ENCODE measurements at regions not wholly inside any gene's neighbourhood (a gene's known extent, or its start where the extent isn't known, plus 50 kb on each side); places are given as distances from the start of the nearest gene placed in this dataset.
"Not testable (repeated sequence)": the region's sequence is repeated elsewhere in the genome, so short reads cannot be mapped to it uniquely, and the experiment has no call there.

- DNase-seq; H3K27ac ChIP-seq (ENCODE audit: low read length); H3K4me3 ChIP-seq (ENCODE audit: low read length); H3K27me3 ChIP-seq (ENCODE audit: control insufficient read depth, insufficient read depth, low read length); H3K36me3 ChIP-seq (ENCODE audit: control insufficient read depth, insufficient read depth, low read length); H3K9me3 ChIP-seq (ENCODE audit: control insufficient read depth, low read depth, low read length); H3K4me1 ChIP-seq (ENCODE audit: control insufficient read depth, insufficient read depth, low read length): not testable (repeated sequence)
- WGBS (ENCODE audit: insufficient coverage, low lambda C conversion rate) = no CpG with 5 or more reads among the region's 11 CpGs
Observed at GRCh38 chr11:100409267-100409666, 277.8 kb upstream of the ARHGAP42 start.

- no peaks in the 10 kb centered on the region for H3K36me3 ChIP-seq (ENCODE audit: control insufficient read depth, insufficient read depth, low read length)
- H3K4me1 ChIP-seq (ENCODE audit: control insufficient read depth, insufficient read depth, low read length) = no peaks in the 10 kb centered on the region
- H3K4me3 ChIP-seq (ENCODE audit: low read length) = no peak overlapping the region
- H3K27ac ChIP-seq (ENCODE audit: low read length) = no peak overlapping the region
- no CpG with 5 or more reads among the region's 2 CpGs for WGBS (ENCODE audit: insufficient coverage, low lambda C conversion rate)
- DNase-seq = no peak
- no peaks in the 10 kb centered on the region for H3K27me3 ChIP-seq (ENCODE audit: control insufficient read depth, insufficient read depth, low read length)
- H3K9me3 ChIP-seq (ENCODE audit: control insufficient read depth, low read depth, low read length) = no peaks in the 10 kb centered on the region
Observed at GRCh38 chr11:100419518-100419917, 267.6 kb upstream of the ARHGAP42 start.

- H3K27me3 ChIP-seq (ENCODE audit: control insufficient read depth, insufficient read depth, low read length) = no peaks in the 10 kb centered on the region
- no peak overlapping the region for H3K4me3 ChIP-seq (ENCODE audit: low read length)
- no peaks in the 10 kb centered on the region for H3K9me3 ChIP-seq (ENCODE audit: control insufficient read depth, low read depth, low read length)
- no peaks in the 10 kb centered on the region for H3K36me3 ChIP-seq (ENCODE audit: control insufficient read depth, insufficient read depth, low read length)
- WGBS (ENCODE audit: insufficient coverage, low lambda C conversion rate) = 100% methylated on average over 1 of the region's 10 CpGs
- no peak for DNase-seq
- no peak overlapping the region for H3K27ac ChIP-seq (ENCODE audit: low read length)
- H3K4me1 ChIP-seq (ENCODE audit: control insufficient read depth, insufficient read depth, low read length) = no peaks in the 10 kb centered on the region
Observed at GRCh38 chr11:100434821-100435641, 252.1 kb upstream of the ARHGAP42 start.

- Histone ChIP-seq H3K9me3 (ENCODE audit: control insufficient read depth, low read depth, low read length) (no peaks in the 10 kb centered on the region), H3K4me3 (ENCODE audit: low read length) (no peak overlapping the region), H3K36me3 (ENCODE audit: control insufficient read depth, insufficient read depth, low read length) (no peaks in the 10 kb centered on the region), H3K27ac (ENCODE audit: low read length) (no peak overlapping the region), H3K27me3 (ENCODE audit: control insufficient read depth, insufficient read depth, low read length) (no peaks in the 10 kb centered on the region), H3K4me1 (ENCODE audit: control insufficient read depth, insufficient read depth, low read length) (no peaks in the 10 kb centered on the region)
- DNase-seq = no peak
- WGBS (ENCODE audit: insufficient coverage, low lambda C conversion rate) = no CpG with 5 or more reads among the region's 2 CpGs
Observed at GRCh38 chr11:100438376-100438775, 248.7 kb upstream of the ARHGAP42 start.

- H3K27me3 ChIP-seq (ENCODE audit: control insufficient read depth, insufficient read depth, low read length) = no peaks in the 10 kb centered on the region
- no peaks in the 10 kb centered on the region for H3K36me3 ChIP-seq (ENCODE audit: control insufficient read depth, insufficient read depth, low read length)
- no peaks in the 10 kb centered on the region for H3K9me3 ChIP-seq (ENCODE audit: control insufficient read depth, low read depth, low read length)
- H3K4me3 ChIP-seq (ENCODE audit: low read length) = no peak overlapping the region
- no CpG with 5 or more reads among the region's 1 CpG for WGBS (ENCODE audit: insufficient coverage, low lambda C conversion rate)
- no peak overlapping the region for H3K27ac ChIP-seq (ENCODE audit: low read length)
- no peaks in the 10 kb centered on the region for H3K4me1 ChIP-seq (ENCODE audit: control insufficient read depth, insufficient read depth, low read length)
- DNase-seq = no peak
Observed at GRCh38 chr11:100441086-100441485, 246.0 kb upstream of the ARHGAP42 start.

GRCh38 chr11:100442017-100442416 is 245.1 kb upstream of the ARHGAP42 start:
- Histone ChIP-seq H3K27ac (ENCODE audit: low read length) (no peak overlapping the region), H3K9me3 (ENCODE audit: control insufficient read depth, low read depth, low read length) (peaks cover 2% of the 10 kb centered on the region), H3K27me3 (ENCODE audit: control insufficient read depth, insufficient read depth, low read length) (no peaks in the 10 kb centered on the region), H3K4me3 (ENCODE audit: low read length) (no peak overlapping the region), H3K36me3 (ENCODE audit: control insufficient read depth, insufficient read depth, low read length) (no peaks in the 10 kb centered on the region), H3K4me1 (ENCODE audit: control insufficient read depth, insufficient read depth, low read length) (no peaks in the 10 kb centered on the region)
- WGBS (ENCODE audit: insufficient coverage, low lambda C conversion rate) = 100% methylated on average over 2 of the region's 3 CpGs
- no peak for DNase-seq

DNA sequence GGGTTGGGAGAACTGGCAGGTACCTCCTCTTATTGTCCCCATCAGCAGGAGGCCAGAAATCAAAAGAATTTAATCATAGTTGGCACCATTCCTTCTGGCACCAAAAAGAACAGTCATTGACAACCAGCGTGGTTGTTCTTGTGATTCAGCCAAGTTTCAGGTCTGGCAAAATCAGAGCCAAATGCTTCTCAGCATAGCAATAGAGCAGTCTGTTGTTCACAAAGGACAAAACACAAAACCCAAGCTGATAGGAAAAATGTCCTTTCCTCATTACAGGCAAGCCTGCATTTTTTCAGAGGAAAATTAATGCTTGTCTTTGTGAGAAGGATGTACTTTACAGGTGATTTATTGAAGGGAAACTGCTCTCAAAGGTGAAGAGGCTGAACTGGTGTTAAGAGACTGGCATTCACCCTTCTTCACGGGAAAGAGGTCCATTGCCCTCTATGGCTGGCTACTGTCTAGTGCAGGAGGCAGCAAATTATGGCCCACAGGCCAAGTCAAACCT is 241.8 kb upstream of the ARHGAP42 start:
- DNase-seq = no peak
- peaks cover 2% of the 10 kb centered on the region for H3K9me3 ChIP-seq (ENCODE audit: control insufficient read depth, low read depth, low read length)
- H3K36me3 ChIP-seq (ENCODE audit: control insufficient read depth, insufficient read depth, low read length) = no peaks in the 10 kb centered on the region
- no CpG with 5 or more reads among the region's 2 CpGs for WGBS (ENCODE audit: insufficient coverage, low lambda C conversion rate)
- H3K4me1 ChIP-seq (ENCODE audit: control insufficient read depth, insufficient read depth, low read length) = no peaks in the 10 kb centered on the region
- no peaks in the 10 kb centered on the region for H3K27me3 ChIP-seq (ENCODE audit: control insufficient read depth, insufficient read depth, low read length)
- H3K4me3 ChIP-seq (ENCODE audit: low read length) = no peak overlapping the region
- no peak overlapping the region for H3K27ac ChIP-seq (ENCODE audit: low read length)

- not testable (repeated sequence) for H3K27me3 ChIP-seq (ENCODE audit: control insufficient read depth, insufficient read depth, low read length); H3K4me3 ChIP-seq (ENCODE audit: low read length); H3K4me1 ChIP-seq (ENCODE audit: control insufficient read depth, insufficient read depth, low read length); H3K9me3 ChIP-seq (ENCODE audit: control insufficient read depth, low read depth, low read length); H3K27ac ChIP-seq (ENCODE audit: low read length); DNase-seq; H3K36me3 ChIP-seq (ENCODE audit: control insufficient read depth, insufficient read depth, low read length)
- no CpG with 5 or more reads among the region's 26 CpGs for WGBS (ENCODE audit: insufficient coverage, low lambda C conversion rate)
Observed at GRCh38 chr11:100451801-100452460, 235.2 kb upstream of the ARHGAP42 start.

GRCh38 chr11:100459811-100460210 is 227.3 kb upstream of the ARHGAP42 start:
- Histone ChIP-seq H3K9me3 (ENCODE audit: control insufficient read depth, low read depth, low read length) (no peaks in the 10 kb centered on the region), H3K27ac (ENCODE audit: low read length) (no peak overlapping the region), H3K36me3 (ENCODE audit: control insufficient read depth, insufficient read depth, low read length) (no peaks in the 10 kb centered on the region), H3K27me3 (ENCODE audit: control insufficient read depth, insufficient read depth, low read length) (no peaks in the 10 kb centered on the region), H3K4me3 (ENCODE audit: low read length) (no peak overlapping the region), H3K4me1 (ENCODE audit: control insufficient read depth, insufficient read depth, low read length) (no peaks in the 10 kb centered on the region)
- no peak for DNase-seq
- 100% methylated on average over 2 of the region's 3 CpGs for WGBS (ENCODE audit: insufficient coverage, low lambda C conversion rate)

GRCh38 chr11:100460426-100460825 is 226.7 kb upstream of the ARHGAP42 start:
- Histone ChIP-seq H3K27ac (ENCODE audit: low read length) (no peak overlapping the region), H3K27me3 (ENCODE audit: control insufficient read depth, insufficient read depth, low read length) (no peaks in the 10 kb centered on the region), H3K4me1 (ENCODE audit: control insufficient read depth, insufficient read depth, low read length) (no peaks in the 10 kb centered on the region), H3K9me3 (ENCODE audit: control insufficient read depth, low read depth, low read length) (no peaks in the 10 kb centered on the region), H3K4me3 (ENCODE audit: low read length) (no peak overlapping the region), H3K36me3 (ENCODE audit: control insufficient read depth, insufficient read depth, low read length) (no peaks in the 10 kb centered on the region)
- no peak for DNase-seq
- no CpG with 5 or more reads among the region's 3 CpGs for WGBS (ENCODE audit: insufficient coverage, low lambda C conversion rate)

All from large intestine (tissue), 3 donors.